Stomach (tissue), 8 donors: ENCODE measurements at regions not wholly inside any gene's neighbourhood (a gene's known extent, or its start where the extent isn't known, plus 50 kb on each side); places are given as distances from the start of the nearest gene placed in this dataset.

ENCODE experiments used
- DNase-seq, 2 donors: peaks; one replicate each; pipeline versions ENCODE4 v3.0.0 to v3.0.0-alpha.2; 2013 to 2019
- H3K27ac ChIP-seq, 5 donors: fragments of 200-600 bp in 4 of 5; sonication (generic) in 4 of 5; one replicate each; pipeline ENCODE4 v1.5.1; 2013 to 2019; ENCODE audit warnings: mild to moderate bottlenecking in 1 of 5, moderate library complexity in 1 of 5
- H3K27me3 ChIP-seq, 3 donors: fragments of 200-600 bp; sonication (generic); one replicate each; pipeline ENCODE4 v1.5.1; 2017 to 2019; ENCODE audit warnings: mixed run types in 1 of 3
- H3K36me3 ChIP-seq, 4 donors: fragments of 200-600 bp; sonication (generic); 1 replicate in 3 of 4; 2 replicates in 1 of 4; pipeline ENCODE4 v1.5.1; 2016 to 2019
- H3K4me1 ChIP-seq, 4 donors: fragments of 200-600 bp; sonication (generic); one replicate each; pipeline ENCODE4 v1.5.1; 2016 to 2019
- H3K4me3 ChIP-seq, 4 donors: fragments of 200-600 bp; sonication (generic) in 3 of 4; one replicate each; pipeline ENCODE4 v1.5.1; 2016 to 2019; ENCODE audit warnings: mild to moderate bottlenecking in 1 of 4
- H3K9me3 ChIP-seq, 4 donors: fragments of 200-600 bp; sonication (generic); one replicate each; pipeline ENCODE4 v1.5.1; 2016 to 2019
- CTCF ChIP-seq, 7 experiments: fragments of 450-650 bp in 4 of 7; fragments of 200-600 bp in 3 of 7; sonication (generic) in 3 of 7; IDR thresholded peaks; one replicate each; pipeline ENCODE4 v1.5.1; 2016 to 2019; ENCODE audit warnings: antibody characterized with exemption in 7 of 7, control low read depth in 2 of 7, mild to moderate bottlenecking in 1 of 7
- EP300 ChIP-seq: sonication (generic); formaldehyde crosslinking; IDR thresholded peaks from one replicate; pipeline ENCODE4 v1.6.1; 2017; ENCODE audit warnings: antibody characterized with exemption
- POLR2A ChIP-seq, 4 donors: fragments of 450-650 bp; IDR thresholded peaks; one replicate each; pipeline ENCODE4 v1.6.1; 2016; ENCODE audit warnings: antibody characterized with exemption in 4 of 4, control low read depth in 2 of 4, mild to moderate bottlenecking in 1 of 4, moderate library complexity in 1 of 4
- POLR2AphosphoS5 ChIP-seq, 3 donors: sonication (generic); formaldehyde crosslinking; IDR thresholded peaks; one replicate each; pipeline ENCODE4 v1.6.1; 2016; ENCODE audit warnings: antibody characterized with exemption in 3 of 3
- WGBS, 5 donors: extraction: QIAGEN DNeasy Blood & Tissue Kit in 3 of 5; methylation state at CpG; one replicate each; pipeline versions ENCODE4 v1.1.5 to v1.1.7; 2013 to 2018; 5-methylcytosine and 5-hydroxymethylcytosine counted together
- intact Hi-C: fragments of 100-400 bp; cut with DNase I; formaldehyde crosslinking; loops from one replicate; pipeline ENCODE4 v1.15.1; 2023; ENCODE audit warnings: low total_unique reads
- donor health status: healthy with polysubstance abuse.
- donor health status: Bipolar disorder and iron deficiency.
- donor health status: healthy.

- TF ChIP-seq CTCF (IDR thresholded peaks at IDR 0.05) (no peak), EP300 (no peak), POLR2A (IDR thresholded peaks at IDR 0.05) (no peak), POLR2AphosphoS5 (IDR thresholded peaks at IDR 0.05) (no peak)
- intact Hi-C loops: no loop called here
- no peaks in the 10 kb centered on the region for H3K36me3 ChIP-seq
- H3K27ac ChIP-seq: no peak overlapping the region
- no peak overlapping the region for H3K4me3 ChIP-seq
- H3K9me3 ChIP-seq: no peaks in the 10 kb centered on the region
- WGBS, 5 donors: 84 to 91% (median 85%) methylated on average over 3 of the region's 3 CpGs
- no peak for DNase-seq
- no peaks in the 10 kb centered on the region for H3K27me3 ChIP-seq
- H3K4me1 ChIP-seq: no peaks in the 10 kb centered on the region
Observed at GRCh38 chr20:54933212-54933904, 458.0 kb downstream of the DOK5 start.

GRCh38 chr20:54929191-54929590 is 453.8 kb downstream of the DOK5 start:
- Histone ChIP-seq H3K27ac (no peak overlapping the region), H3K9me3 (no peaks in the 10 kb centered on the region), H3K27me3 (no peaks in the 10 kb centered on the region), H3K4me1 (no peaks in the 10 kb centered on the region), H3K36me3 (no peaks in the 10 kb centered on the region), H3K4me3 (no peak overlapping the region)
- 59 to 84% (median 77%) methylated on average over 4 of the region's 4 CpGs for WGBS, 5 donors
- DNase-seq: no peak
- TF ChIP-seq POLR2AphosphoS5 (IDR thresholded peaks at IDR 0.05) (no peak), EP300 (no peak), POLR2A (IDR thresholded peaks at IDR 0.05) (no peak), CTCF (IDR thresholded peaks at IDR 0.05) (no peak)
- intact Hi-C loops: no loop called here

- no peak overlapping the region for H3K27ac ChIP-seq
- H3K4me1 ChIP-seq: no peaks in the 10 kb centered on the region
- 63 to 73% (median 70%) methylated on average over 1 of the region's 1 CpG for WGBS, 5 donors
- no peak for DNase-seq
- no peaks in the 10 kb centered on the region for H3K9me3 ChIP-seq
- H3K36me3 ChIP-seq: no peaks in the 10 kb centered on the region
- intact Hi-C loops: no loop called here
- H3K27me3 ChIP-seq: no peaks in the 10 kb centered on the region
- TF ChIP-seq CTCF (IDR thresholded peaks at IDR 0.05) (no peak), POLR2AphosphoS5 (IDR thresholded peaks at IDR 0.05) (no peak), EP300 (no peak), POLR2A (IDR thresholded peaks at IDR 0.05) (no peak)
- no peak overlapping the region for H3K4me3 ChIP-seq
Observed at GRCh38 chr20:54928564-54928963, 453.2 kb downstream of the DOK5 start.

- intact Hi-C loops: no loop called here
- Histone ChIP-seq H3K4me3 (no peak overlapping the region), H3K4me1 (no peaks in the 10 kb centered on the region), H3K9me3 (no peaks in the 10 kb centered on the region), H3K27ac (no peak overlapping the region), H3K27me3 (no peaks in the 10 kb centered on the region), H3K36me3 (no peaks in the 10 kb centered on the region)
- 48 to 63% (median 51%) methylated on average over 4 of the region's 4 CpGs for WGBS, 5 donors
- DNase-seq: no peak
- TF ChIP-seq POLR2A (IDR thresholded peaks at IDR 0.05): no peak
Observed at GRCh38 chr20:54922636-54923035, 447.2 kb downstream of the DOK5 start.

- DNase-seq: no peak
- no peaks in the 10 kb centered on the region for H3K9me3 ChIP-seq
- intact Hi-C loops: no loop called here
- 21 to 48% (median 35%) methylated on average over 1 of the region's 1 CpG for WGBS, 5 donors
- no peaks in the 10 kb centered on the region for H3K36me3 ChIP-seq
- no peaks in the 10 kb centered on the region for H3K4me1 ChIP-seq
- no peak for TF ChIP-seq CTCF (IDR thresholded peaks at IDR 0.05)
- no peak for TF ChIP-seq EP300
- no peak for TF ChIP-seq POLR2A (IDR thresholded peaks at IDR 0.05)
- TF ChIP-seq POLR2AphosphoS5 (IDR thresholded peaks at IDR 0.05): no peak
- H3K27me3 ChIP-seq: no peaks in the 10 kb centered on the region
- H3K27ac ChIP-seq: no peak overlapping the region
- no peak overlapping the region for H3K4me3 ChIP-seq
Observed at GRCh38 chr20:54922096-54922495, 446.7 kb downstream of the DOK5 start.
